ENCODE measurements at regions not wholly inside any gene's neighbourhood (a gene's known extent, or its start where the extent isn't known, plus 50 kb on each side); places are given as distances from the start of the nearest gene placed in this dataset.
A peak's percentile ranks its signal among the peaks of the same experiment; 100 is the strongest.

GRCh38 chr15:88334436-88334835, 77.9 kb upstream of the NTRK3 start:
- POLR2A ChIA-PET, result no interaction called here
- WGBS (ENCODE audit: insufficient coverage), result 80% methylated on average over 2 of the region's 4 CpGs
- no peak overlapping the region for H3K27ac ChIP-seq (ENCODE audit: insufficient read depth in 1 of 2, low read depth in 1 of 2, low read length in 2 of 2, poor library complexity in 1 of 2, severe bottlenecking in 2 of 2)
- CTCF ChIA-PET, result interaction anchor here (1.1 kb wide), 1 partner anchor 115 kb away, joined by 3 read pairs; no protein-coding TSS in a partner anchor
- H3K36me3 ChIP-seq (ENCODE audit: control insufficient read depth in 4 of 4, insufficient read depth in 4 of 4, low read length in 3 of 4), result no peaks in the 10 kb centered on the region
- no peak for DNase-seq
- peaks cover 0 to 11% (median 4%) of the 10 kb centered on the region in 5 experiments for H3K27me3 ChIP-seq (replicated peaks in 2 of 5; ENCODE audit: control insufficient read depth in 4 of 5, insufficient read depth in 5 of 5, low read length in 4 of 5)
- H3K9me3 ChIP-seq (ENCODE audit: control extremely low read depth in 1 of 5, control insufficient read depth in 4 of 5, insufficient read depth in 2 of 5, low read depth in 1 of 5, low read length in 4 of 5), result no peaks in the 10 kb centered on the region
- no peaks in the 10 kb centered on the region for H3K4me1 ChIP-seq (ENCODE audit: control extremely low read depth in 1 of 4, control insufficient read depth in 4 of 4, insufficient read depth in 4 of 4, low read length in 3 of 4)
- H3K4me3 ChIP-seq (ENCODE audit: control insufficient read depth in 1 of 7, extremely low read depth in 1 of 7, insufficient read depth in 4 of 7, low read depth in 2 of 7, low read length in 6 of 7), result no peak overlapping the region

GRCh38 chr15:88331291-88331690, 74.8 kb upstream of the NTRK3 start:
- Histone ChIP-seq H3K4me1 (ENCODE audit: control extremely low read depth in 1 of 4, control insufficient read depth in 4 of 4, insufficient read depth in 4 of 4, low read length in 3 of 4) (no peaks in the 10 kb centered on the region), H3K4me3 (ENCODE audit: control insufficient read depth in 1 of 7, extremely low read depth in 1 of 7, insufficient read depth in 4 of 7, low read depth in 2 of 7, low read length in 6 of 7) (no peak overlapping the region), H3K36me3 (ENCODE audit: control insufficient read depth in 4 of 4, insufficient read depth in 4 of 4, low read length in 3 of 4) (no peaks in the 10 kb centered on the region), H3K27ac (ENCODE audit: insufficient read depth in 1 of 2, low read depth in 1 of 2, low read length in 2 of 2, poor library complexity in 1 of 2, severe bottlenecking in 2 of 2) (no peak overlapping the region), H3K9me3 (ENCODE audit: control extremely low read depth in 1 of 5, control insufficient read depth in 4 of 5, insufficient read depth in 2 of 5, low read depth in 1 of 5, low read length in 4 of 5) (no peaks in the 10 kb centered on the region), H3K27me3 (replicated peaks in 2 of 5; ENCODE audit: control insufficient read depth in 4 of 5, insufficient read depth in 5 of 5, low read length in 4 of 5) (peaks cover 0 to 9% (median 0%) of the 10 kb centered on the region in 5 experiments)
- ChIA-PET CTCF (interaction anchor here (1.1 kb wide), 1 partner anchor 9 kb away, joined by 3 read pairs; no protein-coding TSS in a partner anchor), POLR2A (no interaction called here)
- peak; percentile 22 to 54 (median 38) for DNase-seq
- WGBS (ENCODE audit: insufficient coverage), result 12% methylated on average over 8 of the region's 8 CpGs

- POLR2A ChIA-PET, result no interaction called here
- no peak for DNase-seq
- no peaks in the 10 kb centered on the region for H3K36me3 ChIP-seq (ENCODE audit: control insufficient read depth in 4 of 4, insufficient read depth in 4 of 4, low read length in 3 of 4)
- no peaks in the 10 kb centered on the region for H3K9me3 ChIP-seq (ENCODE audit: control extremely low read depth in 1 of 5, control insufficient read depth in 4 of 5, insufficient read depth in 2 of 5, low read depth in 1 of 5, low read length in 4 of 5)
- no peaks in the 10 kb centered on the region for H3K4me1 ChIP-seq (ENCODE audit: control extremely low read depth in 1 of 4, control insufficient read depth in 4 of 4, insufficient read depth in 4 of 4, low read length in 3 of 4)
- no peak overlapping the region for H3K27ac ChIP-seq (ENCODE audit: insufficient read depth in 1 of 2, low read depth in 1 of 2, low read length in 2 of 2, poor library complexity in 1 of 2, severe bottlenecking in 2 of 2)
- CTCF ChIA-PET, result no interaction called here
- H3K27me3 ChIP-seq (replicated peaks in 2 of 5; ENCODE audit: control insufficient read depth in 4 of 5, insufficient read depth in 5 of 5, low read length in 4 of 5), result peaks cover 0 to 7% (median 0%) of the 10 kb centered on the region in 5 experiments
- 100% methylated on average over 1 of the region's 3 CpGs for WGBS (ENCODE audit: insufficient coverage)
- H3K4me3 ChIP-seq (ENCODE audit: control insufficient read depth in 1 of 7, extremely low read depth in 1 of 7, insufficient read depth in 4 of 7, low read depth in 2 of 7, low read length in 6 of 7), result no peak overlapping the region
Observed at GRCh38 chr15:88326924-88327323, 70.4 kb upstream of the NTRK3 start.

- Histone ChIP-seq H3K36me3 (ENCODE audit: control insufficient read depth in 4 of 4, insufficient read depth in 4 of 4, low read length in 3 of 4) (no peaks in the 10 kb centered on the region), H3K4me1 (ENCODE audit: control extremely low read depth in 1 of 4, control insufficient read depth in 4 of 4, insufficient read depth in 4 of 4, low read length in 3 of 4) (no peaks in the 10 kb centered on the region), H3K27me3 (replicated peaks in 2 of 5; ENCODE audit: control insufficient read depth in 4 of 5, insufficient read depth in 5 of 5, low read length in 4 of 5) (peaks cover 0 to 7% (median 0%) of the 10 kb centered on the region in 5 experiments), H3K9me3 (ENCODE audit: control extremely low read depth in 1 of 5, control insufficient read depth in 4 of 5, insufficient read depth in 2 of 5, low read depth in 1 of 5, low read length in 4 of 5) (no peaks in the 10 kb centered on the region), H3K27ac (ENCODE audit: insufficient read depth in 1 of 2, low read depth in 1 of 2, low read length in 2 of 2, poor library complexity in 1 of 2, severe bottlenecking in 2 of 2) (no peak overlapping the region), H3K4me3 (ENCODE audit: control insufficient read depth in 1 of 7, extremely low read depth in 1 of 7, insufficient read depth in 4 of 7, low read depth in 2 of 7, low read length in 6 of 7) (no peak overlapping the region)
- CTCF ChIA-PET, result no interaction called here
- POLR2A ChIA-PET, result no interaction called here
- DNase-seq, result no peak
- 100% methylated on average over 1 of the region's 1 CpG for WGBS (ENCODE audit: insufficient coverage)
Observed at GRCh38 chr15:88324741-88325065, 68.2 kb upstream of the NTRK3 start.

DNA sequence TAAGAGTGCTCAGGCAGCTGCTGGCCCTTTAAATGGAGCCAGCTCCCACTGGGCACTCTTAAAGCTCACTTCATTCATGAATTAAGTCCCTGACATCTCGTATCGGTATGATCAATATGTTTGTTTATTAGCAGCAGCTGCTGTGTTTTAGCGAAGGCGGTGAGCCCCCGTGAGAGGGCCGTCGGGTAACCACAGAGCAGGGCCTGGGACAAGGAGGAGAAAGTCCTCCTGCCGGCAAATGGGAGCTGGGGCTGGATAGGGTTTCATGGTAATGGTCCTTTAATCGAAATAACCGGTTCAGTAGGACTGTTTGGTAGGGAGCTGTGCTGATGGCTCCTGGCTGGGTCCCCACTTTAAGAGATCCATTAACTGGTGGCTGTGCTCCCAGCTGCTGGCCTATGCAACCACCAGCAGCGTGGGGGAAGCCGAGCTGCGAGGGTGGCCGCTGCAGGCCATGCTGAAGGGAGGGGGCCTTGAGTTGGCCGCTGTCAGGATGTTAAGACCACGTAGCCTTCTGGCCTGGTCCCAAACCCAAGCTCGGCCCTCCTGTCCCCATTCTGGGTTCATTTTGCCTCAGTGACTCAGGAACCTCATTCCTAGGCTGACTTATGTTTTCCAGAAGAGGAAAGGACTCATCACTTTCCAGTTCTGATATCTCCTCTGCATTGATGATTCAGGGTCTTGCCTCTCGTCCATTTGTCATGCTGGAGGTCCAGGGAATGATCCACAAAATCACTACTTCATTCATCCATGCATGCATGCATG, 67.6 kb upstream of the NTRK3 start:
- no peaks in the 10 kb centered on the region for H3K9me3 ChIP-seq (ENCODE audit: control extremely low read depth in 1 of 5, control insufficient read depth in 4 of 5, insufficient read depth in 2 of 5, low read depth in 1 of 5, low read length in 4 of 5)
- H3K27me3 ChIP-seq (replicated peaks in 2 of 5; ENCODE audit: control insufficient read depth in 4 of 5, insufficient read depth in 5 of 5, low read length in 4 of 5), result peaks cover 0 to 7% (median 0%) of the 10 kb centered on the region in 5 experiments
- WGBS (ENCODE audit: insufficient coverage), result 93% methylated on average over 11 of the region's 18 CpGs
- H3K4me3 ChIP-seq (ENCODE audit: control insufficient read depth in 1 of 7, extremely low read depth in 1 of 7, insufficient read depth in 4 of 7, low read depth in 2 of 7, low read length in 6 of 7), result no peak overlapping the region
- CTCF ChIA-PET, result no interaction called here
- POLR2A ChIA-PET, result no interaction called here
- DNase-seq, result no peak
- H3K4me1 ChIP-seq (ENCODE audit: control extremely low read depth in 1 of 4, control insufficient read depth in 4 of 4, insufficient read depth in 4 of 4, low read length in 3 of 4), result no peaks in the 10 kb centered on the region
- no peak overlapping the region for H3K27ac ChIP-seq (ENCODE audit: insufficient read depth in 1 of 2, low read depth in 1 of 2, low read length in 2 of 2, poor library complexity in 1 of 2, severe bottlenecking in 2 of 2)
- no peaks in the 10 kb centered on the region for H3K36me3 ChIP-seq (ENCODE audit: control insufficient read depth in 4 of 4, insufficient read depth in 4 of 4, low read length in 3 of 4)

DNA sequence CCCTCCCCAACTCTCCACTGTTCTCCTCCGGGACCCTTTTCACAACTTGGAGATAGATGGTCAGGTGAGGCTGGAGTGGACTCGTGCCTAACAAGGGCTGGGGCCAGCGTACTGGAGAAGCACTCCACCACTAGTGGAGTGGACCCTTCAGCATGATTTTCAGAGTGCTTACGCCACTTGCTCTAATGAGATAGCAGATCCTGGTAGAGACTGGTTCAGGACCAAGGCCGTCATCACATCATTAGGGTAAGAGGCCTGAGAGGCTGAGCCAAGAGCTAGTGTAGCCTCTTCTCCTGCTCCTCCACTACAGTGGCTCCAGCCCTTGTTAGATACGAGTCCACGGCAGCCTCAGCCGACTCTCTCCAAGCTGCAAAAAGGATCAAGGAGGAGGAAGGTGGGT, 66.9 kb upstream of the NTRK3 start:
- ChIA-PET CTCF (no interaction called here), POLR2A (no interaction called here)
- Histone ChIP-seq H3K9me3 (ENCODE audit: control extremely low read depth in 1 of 5, control insufficient read depth in 4 of 5, insufficient read depth in 2 of 5, low read depth in 1 of 5, low read length in 4 of 5) (no peaks in the 10 kb centered on the region), H3K36me3 (ENCODE audit: control insufficient read depth in 4 of 4, insufficient read depth in 4 of 4, low read length in 3 of 4) (no peaks in the 10 kb centered on the region), H3K4me1 (ENCODE audit: control extremely low read depth in 1 of 4, control insufficient read depth in 4 of 4, insufficient read depth in 4 of 4, low read length in 3 of 4) (no peaks in the 10 kb centered on the region), H3K27me3 (replicated peaks in 2 of 5; ENCODE audit: control insufficient read depth in 4 of 5, insufficient read depth in 5 of 5, low read length in 4 of 5) (peaks cover 0 to 7% (median 0%) of the 10 kb centered on the region in 5 experiments), H3K27ac (ENCODE audit: insufficient read depth in 1 of 2, low read depth in 1 of 2, low read length in 2 of 2, poor library complexity in 1 of 2, severe bottlenecking in 2 of 2) (no peak overlapping the region), H3K4me3 (ENCODE audit: control insufficient read depth in 1 of 7, extremely low read depth in 1 of 7, insufficient read depth in 4 of 7, low read depth in 2 of 7, low read length in 6 of 7) (no peak overlapping the region)
- DNase-seq, result no peak
- WGBS (ENCODE audit: insufficient coverage), result 96% methylated on average over 3 of the region's 8 CpGs

DNA sequence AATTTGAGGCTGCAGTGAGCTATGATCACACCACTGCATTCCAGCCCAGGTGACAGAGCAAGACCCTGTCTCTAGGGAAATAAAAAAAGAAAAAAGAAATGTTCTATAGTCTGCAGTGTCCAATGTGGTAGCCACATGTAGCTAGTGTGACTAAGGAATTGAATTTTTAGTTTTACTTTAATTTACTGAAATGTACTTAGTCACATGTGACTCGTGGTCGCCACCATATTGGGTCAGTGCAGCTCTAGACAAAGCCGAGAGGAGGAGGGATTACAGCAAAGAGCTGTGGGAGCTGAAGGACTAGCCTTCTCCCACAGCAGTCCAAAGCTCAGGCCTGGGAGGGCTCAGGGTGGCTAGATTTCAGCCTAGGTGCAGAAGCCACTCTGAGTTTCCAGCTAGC, 65.9 kb upstream of the NTRK3 start:
- Histone ChIP-seq H3K27me3 (replicated peaks in 2 of 5; ENCODE audit: control insufficient read depth in 4 of 5, insufficient read depth in 5 of 5, low read length in 4 of 5) (peaks cover 0 to 8% (median 0%) of the 10 kb centered on the region in 5 experiments), H3K4me1 (ENCODE audit: control extremely low read depth in 1 of 4, control insufficient read depth in 4 of 4, insufficient read depth in 4 of 4, low read length in 3 of 4) (no peaks in the 10 kb centered on the region), H3K4me3 (ENCODE audit: control insufficient read depth in 1 of 7, extremely low read depth in 1 of 7, insufficient read depth in 4 of 7, low read depth in 2 of 7, low read length in 6 of 7) (no peak overlapping the region), H3K36me3 (ENCODE audit: control insufficient read depth in 4 of 4, insufficient read depth in 4 of 4, low read length in 3 of 4) (no peaks in the 10 kb centered on the region), H3K9me3 (ENCODE audit: control extremely low read depth in 1 of 5, control insufficient read depth in 4 of 5, insufficient read depth in 2 of 5, low read depth in 1 of 5, low read length in 4 of 5) (no peaks in the 10 kb centered on the region), H3K27ac (ENCODE audit: insufficient read depth in 1 of 2, low read depth in 1 of 2, low read length in 2 of 2, poor library complexity in 1 of 2, severe bottlenecking in 2 of 2) (no peak overlapping the region)
- CTCF ChIA-PET, result no interaction called here
- POLR2A ChIA-PET, result no interaction called here
- DNase-seq, result no peak
- WGBS (ENCODE audit: insufficient coverage), result 86% methylated on average over 1 of the region's 3 CpGs

Measured in common myeloid progenitor, CD34-positive (primary cell).